GM21723 (cell line): ENCODE measurements at regions not wholly inside any gene's neighbourhood (a gene's known extent, or its start where the extent isn't known, plus 50 kb on each side); places are given as distances from the start of the nearest gene placed in this dataset.

Experiments
- ATAC-seq: cut with Tn5 transposase; IDR thresholded peaks from one replicate; pipeline ENCODE4 v1.9.1; 2021; ENCODE audit warnings: mild to moderate bottlenecking, moderate library complexity; ENCODE audit not compliant: unreplicated experiment

DNA sequence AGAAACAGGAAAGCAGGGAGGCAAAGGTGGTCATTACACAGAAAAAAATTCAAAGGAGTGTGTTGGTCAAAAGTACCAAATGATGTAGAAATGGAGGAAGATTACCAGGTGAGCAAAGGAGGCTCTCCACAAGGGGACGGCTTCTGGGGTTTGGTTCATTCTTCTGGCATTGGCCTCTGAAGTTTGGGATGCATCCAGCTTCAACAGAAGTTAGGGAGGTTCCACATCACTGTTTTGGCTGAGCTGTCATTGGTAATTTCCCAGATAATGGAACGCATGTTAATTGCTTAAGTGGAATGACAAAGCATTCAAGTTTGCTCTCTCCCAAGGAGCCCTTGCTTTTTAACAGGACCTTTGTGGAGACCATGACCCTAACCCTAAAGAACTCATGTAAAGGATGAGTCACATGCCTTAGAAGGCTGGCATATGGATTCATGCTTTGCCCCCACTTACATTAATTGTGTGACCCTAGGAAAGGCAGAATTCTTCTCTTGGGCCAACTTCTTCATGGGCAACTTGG is 398.6 kb downstream of the GPAM start:
- no peak for ATAC-seq

DNA sequence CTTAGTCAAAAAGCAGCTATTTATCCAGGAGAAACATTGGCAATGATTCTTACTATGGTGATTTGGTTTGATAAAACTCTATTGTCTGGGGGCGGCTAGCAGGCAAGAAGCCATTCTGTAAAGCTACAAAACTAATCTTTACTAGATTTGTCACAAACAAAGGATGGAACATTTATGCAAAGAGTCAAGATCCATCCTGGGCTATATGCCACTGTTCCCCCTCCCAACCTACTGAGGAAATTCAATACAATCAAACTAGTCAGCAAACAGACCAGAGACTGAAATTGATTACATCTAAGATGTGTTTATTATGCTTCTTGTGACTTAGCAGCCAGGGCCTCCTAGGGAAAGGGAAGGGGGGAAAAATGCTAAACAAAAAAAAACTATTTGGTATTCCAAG is 397.6 kb downstream of the GPAM start:
- ATAC-seq: no peak

DNA sequence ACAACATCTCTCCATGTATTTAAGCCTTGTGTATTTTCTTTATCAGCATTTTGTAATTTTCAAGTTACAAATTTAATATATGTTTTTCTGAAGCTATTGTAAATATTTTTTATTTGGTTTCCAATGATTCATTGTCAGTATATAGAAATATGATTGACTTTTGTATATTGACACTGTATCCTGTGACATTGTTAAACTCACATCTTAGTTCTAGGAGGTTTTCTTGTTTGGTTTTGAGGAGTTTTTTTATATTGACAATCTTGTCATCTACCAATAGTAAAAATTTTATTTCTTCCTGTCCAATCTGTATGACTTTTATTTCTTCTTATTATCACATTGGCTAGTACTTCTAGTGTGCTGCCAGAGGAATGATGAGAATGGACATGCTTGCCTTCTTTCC is 393.7 kb downstream of the GPAM start:
- ATAC-seq: no peak

DNA sequence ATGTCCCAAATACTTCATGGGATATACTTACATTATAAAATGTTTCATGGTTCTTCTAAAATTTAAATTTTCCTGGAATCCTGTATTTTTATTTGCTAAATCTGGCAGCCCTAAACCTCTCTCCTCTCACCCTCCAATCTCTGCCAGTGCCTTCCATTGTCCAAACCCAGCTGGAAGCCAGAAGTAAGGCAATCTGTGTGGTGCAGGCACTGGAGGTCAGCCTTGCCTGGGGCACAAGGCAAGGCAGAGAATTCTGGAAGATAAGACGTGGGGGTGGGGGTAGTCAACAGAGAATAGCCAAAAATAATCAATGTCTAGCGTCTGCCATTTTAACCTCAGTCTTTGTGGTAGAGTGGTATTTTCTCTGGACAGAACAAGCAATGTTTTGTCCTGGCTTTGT is 381.7 kb downstream of the GPAM start:
- no peak for ATAC-seq

DNA sequence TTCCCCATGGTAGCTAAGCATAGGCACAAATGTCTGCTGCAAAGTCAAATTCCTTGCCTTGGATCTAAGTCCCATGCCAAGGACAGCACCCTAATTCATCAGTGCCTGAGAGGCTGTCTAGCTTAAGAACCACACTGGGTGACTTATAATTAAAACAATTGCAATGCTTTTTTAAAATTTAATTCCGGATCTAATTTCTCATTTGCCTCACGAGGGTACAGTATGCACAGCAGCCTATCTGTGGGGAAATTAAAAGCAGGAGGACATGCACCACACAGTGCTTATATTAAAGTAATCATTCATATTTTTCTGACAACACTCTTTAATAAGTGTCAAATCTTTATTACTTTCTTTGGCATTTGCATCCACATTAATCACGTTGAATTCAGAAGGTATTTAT is 378.8 kb downstream of the GPAM start:
- no peak for ATAC-seq

DNA sequence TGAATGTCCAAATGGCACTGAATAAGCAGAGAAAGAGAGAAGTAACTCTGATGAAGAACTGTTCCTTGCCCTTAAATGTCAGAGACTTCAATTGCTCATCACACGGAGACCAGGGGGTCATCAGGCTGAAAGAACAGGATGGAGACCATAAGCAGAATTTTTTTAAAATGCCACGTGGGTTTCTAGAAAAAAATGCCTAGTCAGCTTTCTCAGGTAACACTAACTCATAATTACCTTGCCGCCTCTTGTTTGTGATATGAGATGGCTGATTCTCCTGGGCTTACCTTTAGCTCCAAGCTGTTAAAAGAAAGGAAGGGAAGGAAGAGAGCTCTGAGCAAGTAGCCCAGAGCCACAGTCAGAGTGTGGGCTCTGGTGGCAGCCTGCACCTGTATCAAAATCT is 372.0 kb downstream of the GPAM start:
- no peak for ATAC-seq

DNA sequence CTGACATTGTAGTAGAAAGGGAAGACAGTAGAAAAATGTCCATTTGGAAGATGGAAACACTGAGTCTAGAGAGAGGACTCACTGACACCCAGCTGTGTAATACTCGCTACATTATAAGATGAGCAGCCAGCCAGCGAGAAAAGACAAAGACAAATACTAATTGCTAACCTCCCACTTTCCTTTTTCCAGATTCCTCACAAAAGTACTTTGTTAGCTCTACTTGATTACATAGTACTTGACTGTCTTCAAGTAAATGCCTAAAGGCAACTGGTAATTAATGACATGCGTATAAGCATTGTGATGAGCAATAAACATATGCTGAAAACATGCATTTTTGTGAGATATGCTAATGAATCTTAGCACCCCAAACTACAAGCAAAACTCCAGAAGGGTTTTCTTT is 363.1 kb downstream of the GPAM start:
- ATAC-seq: no peak

DNA sequence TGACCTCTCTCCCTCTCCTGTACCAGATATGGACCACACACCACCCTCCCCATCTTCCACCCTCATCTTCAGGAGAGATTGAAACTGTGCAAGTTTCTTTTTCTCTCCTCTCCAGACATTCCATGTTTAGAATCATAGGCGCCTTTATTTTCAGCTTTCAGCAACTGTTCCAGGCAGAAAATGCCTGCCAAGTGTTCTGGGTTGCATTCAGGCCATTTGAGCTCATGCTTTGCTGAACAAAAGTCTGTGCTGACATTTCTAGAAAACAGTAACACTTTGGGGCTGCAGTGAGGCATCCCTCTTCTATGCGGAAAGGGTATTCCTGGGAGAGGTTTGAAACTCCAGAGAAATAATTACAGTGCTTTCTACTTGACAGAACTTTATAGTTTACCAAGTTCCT is 361.7 kb downstream of the GPAM start:
- no peak for ATAC-seq

DNA sequence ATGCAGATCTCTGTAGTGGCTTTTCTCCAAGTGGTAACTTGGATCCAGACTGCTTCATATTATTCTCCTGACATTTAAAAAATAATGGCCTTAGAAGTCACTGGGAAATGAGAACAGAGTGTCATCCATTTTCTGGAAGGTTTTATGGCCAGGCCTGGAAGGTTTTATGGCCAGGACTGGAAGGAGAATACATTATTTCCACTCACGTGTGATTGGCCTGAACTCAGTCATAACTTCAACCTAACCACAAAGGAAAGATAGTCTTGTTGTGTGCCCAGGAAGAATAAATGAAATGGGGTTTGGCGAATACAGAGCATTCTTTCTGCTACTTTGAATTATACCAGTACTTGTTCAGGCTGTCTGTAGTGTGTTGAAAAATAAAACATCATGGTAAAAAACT is 360.9 kb downstream of the GPAM start:
- ATAC-seq: no peak

DNA sequence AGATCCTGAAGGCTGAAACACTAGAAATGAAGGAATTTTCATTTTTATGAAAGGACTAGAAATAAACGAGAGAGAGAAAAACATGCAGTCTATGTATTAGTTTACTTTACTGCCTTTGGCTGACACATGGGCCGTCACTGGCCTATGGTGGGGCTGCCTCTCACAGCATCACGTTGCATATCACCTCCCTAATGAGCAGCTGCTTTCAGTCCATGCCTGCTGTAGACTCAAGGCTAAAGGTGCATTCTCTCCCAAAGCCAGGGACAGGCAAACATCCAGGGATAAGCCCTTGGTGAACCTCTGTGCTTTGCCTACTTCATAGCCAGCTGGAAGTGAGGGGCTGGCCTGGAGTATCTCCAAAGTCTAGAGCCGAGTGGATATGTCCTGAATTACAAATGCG is 359.4 kb downstream of the GPAM start:
- ATAC-seq: no peak

DNA sequence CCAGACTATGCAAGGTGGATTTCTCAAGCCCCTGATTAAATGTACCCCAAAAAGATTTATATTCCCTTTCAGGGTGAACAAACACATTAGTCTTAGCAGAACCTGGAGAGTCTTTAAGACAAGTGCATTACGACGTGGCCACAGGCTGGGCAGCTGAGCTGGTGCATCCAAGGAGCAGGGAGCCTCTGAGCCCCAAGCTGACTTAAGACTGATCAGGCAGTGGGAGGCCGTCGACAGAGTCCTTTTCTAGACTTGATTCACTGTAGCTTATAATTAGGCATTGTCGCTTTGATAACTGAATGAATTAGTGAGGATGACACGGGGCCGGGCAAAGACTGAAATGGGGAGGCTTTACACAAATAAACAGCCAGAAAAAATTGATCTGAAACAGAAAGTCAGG is 353.2 kb downstream of the GPAM start:
- ATAC-seq: no peak

DNA sequence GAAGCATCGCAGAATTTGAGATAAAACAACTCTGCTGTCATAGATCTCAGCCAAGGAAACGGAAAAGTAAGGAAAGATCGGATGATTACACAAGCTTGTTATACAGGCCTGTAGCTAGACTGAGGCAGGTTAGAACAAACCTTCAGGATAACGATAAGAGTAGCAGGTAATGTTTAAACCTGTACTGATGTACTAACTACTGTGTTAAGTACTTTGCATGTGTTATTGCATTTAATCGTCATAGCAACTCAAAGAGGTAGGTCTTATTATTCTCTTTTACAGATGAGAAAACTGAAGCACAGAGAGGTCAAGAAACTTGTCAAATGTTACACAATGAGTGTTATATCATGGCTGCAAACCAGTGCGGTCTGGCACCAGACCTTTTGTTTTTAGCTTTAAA is 352.5 kb downstream of the GPAM start:
- ATAC-seq: no peak

DNA sequence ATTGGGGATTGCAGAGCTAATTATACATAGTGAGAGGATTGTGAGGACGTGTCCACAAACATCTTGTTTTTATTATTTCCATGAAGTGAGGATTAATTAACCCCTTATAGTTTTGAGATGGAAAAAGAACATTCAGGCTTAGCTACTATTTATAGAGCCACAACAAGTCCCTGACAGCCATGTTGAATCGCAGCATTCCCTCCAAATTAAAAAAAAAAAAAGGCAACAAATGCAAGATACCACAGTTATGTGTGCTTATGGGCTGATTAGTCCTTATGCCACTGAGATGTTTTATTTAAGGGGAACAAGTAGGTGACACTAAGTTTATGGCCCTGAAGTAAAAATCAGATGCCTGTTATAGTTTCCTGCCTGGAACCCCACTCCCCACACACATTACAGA is 350.3 kb downstream of the GPAM start:
- no peak for ATAC-seq

DNA sequence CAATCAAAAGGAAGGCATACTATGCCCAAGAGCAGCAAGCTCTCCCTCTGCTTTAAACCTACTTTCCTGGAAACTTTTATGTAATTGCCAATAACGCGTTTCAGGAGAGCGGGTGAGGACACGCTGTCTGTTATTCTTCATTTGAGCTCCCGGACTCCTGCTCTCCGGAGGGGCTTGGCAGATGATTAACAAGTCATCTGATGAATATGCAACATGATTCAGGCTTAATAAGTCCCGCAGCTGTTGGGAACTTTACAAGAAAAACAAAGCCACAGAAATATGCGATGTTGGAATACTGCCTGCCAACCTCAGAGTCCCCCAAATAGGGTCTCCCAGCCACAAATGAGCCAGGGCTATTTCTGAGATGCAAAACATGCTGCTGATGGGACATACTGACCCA is 348.0 kb downstream of the GPAM start:
- no peak for ATAC-seq

DNA sequence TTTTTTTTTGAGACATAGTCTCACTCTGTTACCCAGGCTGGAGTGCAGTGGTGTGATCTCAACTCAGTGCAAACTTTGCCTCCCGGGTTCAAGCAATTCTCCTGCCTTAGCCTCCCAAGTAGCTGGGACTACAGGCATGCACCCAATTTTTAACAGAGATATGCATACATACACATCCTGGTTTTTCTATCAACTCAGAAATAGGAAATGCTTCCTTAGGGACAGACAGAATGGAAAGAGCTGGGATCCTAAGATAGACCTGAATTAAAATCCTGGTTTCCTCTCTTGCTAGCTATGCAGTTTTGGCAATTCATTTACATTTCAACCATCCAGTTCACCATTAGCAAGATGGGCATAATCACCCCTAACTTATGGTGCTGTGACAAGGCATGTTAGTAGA is 347.5 kb downstream of the GPAM start:
- no peak for ATAC-seq

DNA sequence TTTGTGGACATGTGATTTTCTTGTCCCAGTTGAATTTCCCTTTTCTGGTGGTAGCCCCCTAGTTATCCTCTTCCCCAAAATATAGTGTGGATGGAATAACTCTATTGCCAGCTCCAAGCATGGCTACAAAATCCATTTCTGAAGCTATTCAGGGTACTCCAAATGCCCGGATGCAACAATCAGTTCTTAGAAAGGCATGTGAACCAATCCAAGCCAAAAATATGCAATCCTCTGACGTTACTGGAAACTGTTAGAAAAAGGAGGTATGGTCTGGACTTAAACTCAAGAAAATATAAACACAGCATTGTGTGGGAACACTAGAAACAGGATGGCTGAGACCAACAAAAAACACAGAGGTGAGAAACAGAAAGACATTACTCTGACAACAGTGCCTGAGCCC is 347.0 kb downstream of the GPAM start:
- no peak for ATAC-seq

DNA sequence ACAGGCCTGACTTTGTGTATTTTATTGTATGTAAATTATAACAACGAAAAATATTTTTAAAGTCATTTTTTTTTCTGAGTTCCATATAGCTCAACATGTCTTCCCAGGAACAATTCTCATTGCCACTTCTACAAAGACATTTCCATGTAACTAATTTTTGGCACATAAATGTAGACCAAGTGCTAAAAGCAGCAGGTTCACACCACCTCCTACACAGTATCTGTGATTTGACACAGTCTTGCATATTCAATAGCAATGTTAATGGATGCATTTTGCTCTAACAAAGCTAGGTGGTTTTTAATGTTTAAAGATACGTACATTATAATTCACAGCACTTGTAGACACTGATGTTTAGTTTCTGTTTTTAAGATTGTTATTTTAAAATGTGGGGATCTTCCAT is 346.5 kb downstream of the GPAM start:
- no peak for ATAC-seq

DNA sequence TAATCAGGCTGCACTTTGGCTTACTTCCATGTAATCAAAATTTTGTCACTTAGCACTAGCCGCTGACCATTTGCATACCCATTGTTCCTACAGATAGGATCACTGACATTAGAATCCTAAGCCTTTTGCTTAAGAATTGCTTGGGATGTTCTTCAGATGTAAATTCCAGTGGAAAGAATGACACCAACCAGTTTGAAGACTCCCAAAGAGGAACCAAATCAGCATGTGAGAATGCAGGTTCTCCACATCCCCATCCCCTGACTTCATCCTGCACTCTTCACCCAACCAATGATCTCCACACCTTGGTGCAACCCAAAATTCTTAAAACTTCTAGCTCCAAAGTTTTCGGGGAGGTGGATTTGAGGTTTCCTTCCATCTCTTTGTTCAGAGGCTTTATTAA is 345.6 kb downstream of the GPAM start:
- no peak for ATAC-seq

DNA sequence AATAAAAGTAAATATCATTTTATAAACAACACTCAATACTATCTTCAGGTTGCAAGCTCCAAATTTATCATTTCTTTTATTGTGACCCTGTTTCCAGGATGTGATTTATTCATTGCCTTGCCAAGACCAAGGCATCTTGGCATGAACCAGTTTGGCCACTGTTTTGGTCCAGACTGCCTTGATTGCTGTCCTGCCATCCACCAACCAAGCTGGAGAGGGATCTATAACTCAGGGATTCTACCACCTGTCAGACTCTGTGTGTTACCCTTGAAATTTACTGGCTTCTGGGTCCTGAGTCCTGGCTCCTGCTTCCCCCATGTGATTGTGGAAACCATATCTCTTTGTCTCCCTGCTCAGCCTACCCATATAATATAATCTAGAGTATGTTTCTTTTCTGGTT is 343.0 kb downstream of the GPAM start:
- no peak for ATAC-seq

DNA sequence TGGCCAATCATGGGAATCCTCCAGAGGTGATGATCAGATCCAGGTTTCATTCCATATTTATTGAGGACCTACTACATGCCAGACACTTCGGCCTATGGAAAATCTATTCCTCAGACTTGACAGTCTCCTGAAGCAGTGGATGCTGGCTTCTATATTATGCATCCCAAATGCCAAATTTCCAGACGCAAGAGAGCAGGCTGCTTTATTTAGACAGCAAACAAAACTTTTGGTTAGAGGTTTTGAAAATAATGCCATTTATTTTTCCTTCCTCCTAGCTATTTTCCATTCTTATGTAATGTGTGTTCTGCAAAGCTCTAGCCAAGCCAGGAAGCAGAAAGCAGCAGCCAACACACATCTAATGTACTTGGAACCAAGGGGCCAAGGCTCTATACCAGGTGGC is 330.8 kb downstream of the GPAM start:
- no peak for ATAC-seq

DNA sequence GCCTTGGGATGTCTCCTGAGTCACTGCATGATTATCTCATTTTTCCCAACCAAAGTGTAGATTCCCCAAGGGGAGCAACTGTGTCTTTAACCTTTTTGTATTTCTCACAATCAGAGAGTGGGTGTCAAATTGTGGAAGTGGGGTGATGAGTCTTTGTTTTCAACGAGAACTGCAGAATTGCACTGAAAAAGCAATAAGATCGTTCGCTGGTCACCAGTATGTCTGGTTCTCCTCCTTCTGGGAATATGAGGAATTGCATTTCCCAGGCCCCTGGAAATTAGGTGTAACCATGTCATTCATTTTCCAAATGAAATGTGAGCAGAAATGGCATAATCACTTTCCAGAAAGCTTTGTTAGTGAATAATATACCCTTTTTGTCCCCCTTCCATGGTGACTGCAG is 326.9 kb downstream of the GPAM start:
- no peak for ATAC-seq

DNA sequence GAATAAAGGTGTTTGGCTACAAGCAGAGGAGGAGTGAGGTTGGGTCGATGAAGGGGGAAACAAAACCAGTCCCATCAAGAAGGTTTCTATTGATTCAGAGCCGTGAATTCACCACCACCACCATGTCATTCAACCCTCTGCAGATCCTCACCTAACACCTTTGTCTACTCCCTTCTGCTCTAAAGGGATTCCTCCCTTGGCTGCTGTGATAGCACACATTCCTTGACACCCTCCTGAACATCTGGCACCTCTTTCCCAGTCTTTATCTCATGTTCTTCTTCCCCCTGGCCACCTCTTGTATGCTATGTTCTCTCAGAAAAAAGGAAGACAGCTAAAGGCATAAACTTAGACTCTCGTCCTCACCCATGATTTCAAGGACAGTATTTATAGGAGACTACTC is 318.0 kb downstream of the GPAM start:
- ATAC-seq: no peak

DNA sequence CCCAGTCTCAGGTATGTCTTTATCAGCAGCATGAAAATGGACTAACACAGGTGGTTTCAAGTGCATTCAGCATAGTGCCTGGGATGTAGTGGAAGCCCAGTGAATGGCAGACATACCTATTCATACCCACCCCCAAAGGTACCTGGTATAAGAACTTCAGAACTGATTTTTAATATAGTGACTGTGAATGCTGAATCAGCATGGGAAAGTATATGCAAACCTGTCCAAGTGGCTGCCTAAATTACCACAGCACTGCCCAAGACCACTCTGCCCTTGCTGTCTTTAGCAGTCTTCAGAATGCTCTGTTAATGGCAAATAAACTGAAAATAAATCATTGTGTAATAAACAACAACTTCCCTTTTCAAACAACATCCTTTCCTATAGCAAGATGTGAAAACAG is 312.1 kb downstream of the GPAM start:
- no peak for ATAC-seq

DNA sequence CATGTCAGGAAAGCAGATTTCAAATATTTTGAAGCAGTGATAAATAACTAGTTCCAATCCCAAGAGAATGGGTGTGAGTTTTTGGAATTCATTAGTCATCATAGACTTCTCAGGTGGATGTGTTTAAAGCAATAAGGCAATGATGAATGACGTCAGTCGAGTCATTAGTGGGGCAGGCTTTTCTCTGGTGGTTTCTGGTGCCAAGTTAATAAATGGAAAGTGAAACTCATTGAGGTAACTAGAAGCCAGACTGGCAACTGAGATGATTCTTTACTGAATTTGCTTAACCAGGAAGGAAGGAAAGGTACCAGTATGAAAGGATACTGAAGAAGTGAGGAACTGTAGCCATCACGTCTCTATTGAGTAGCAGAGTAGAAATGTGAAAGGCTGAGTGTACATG is 311.0 kb downstream of the GPAM start:
- ATAC-seq: no peak
